HFFc6 (cell line): ENCODE measurements at regions not wholly inside any gene's neighbourhood (a gene's known extent, or its start where the extent isn't known, plus 50 kb on each side); places are given as distances from the start of the nearest gene placed in this dataset.
A peak's percentile ranks its signal among the peaks of the same experiment; 100 is the strongest.

Experiments
- DNase-seq: peaks from one replicate; pipeline ENCODE4 v3.0.0-alpha.2; 2018
- H3K27ac Mint-ChIP-seq: 2 replicates; pipeline ENCODE4 v1.8.0; 2020; ENCODE audit warnings: mild to moderate bottlenecking, mixed read lengths
- H3K27me3 Mint-ChIP-seq: 2 replicates; pipeline ENCODE4 v1.8.0; 2021; ENCODE audit warnings: mild to moderate bottlenecking, moderate library complexity, mixed read lengths; ENCODE audit not compliant: insufficient read depth
- H3K36me3 Mint-ChIP-seq: 2 replicates; pipeline ENCODE4 v1.8.0; 2021; ENCODE audit warnings: low read depth, mixed read lengths
- H3K4me1 Mint-ChIP-seq: 2 replicates; pipeline ENCODE4 v1.8.0; 2020; ENCODE audit warnings: low read depth, mixed read lengths
- H3K4me3 Mint-ChIP-seq: 2 replicates; pipeline ENCODE4 v1.8.0; 2020; ENCODE audit warnings: mild to moderate bottlenecking, moderate library complexity, mixed read lengths
- H3K9me3 Mint-ChIP-seq: 2 replicates; pipeline ENCODE4 v1.8.0; 2020; ENCODE audit warnings: mild to moderate bottlenecking, mixed read lengths
- CTCF ChIP-seq: fragments of 200-600 bp; sonication (generic); IDR thresholded peaks from 2 replicates; pipeline ENCODE4 v1.5.0; 2021; ENCODE audit warnings: antibody characterized with exemption, mild to moderate bottlenecking

- Mint-ChIP-seq H3K4me3 (no peak overlapping the region), H3K27me3 (peaks cover 13% of the 10 kb centered on the region), H3K36me3 (no peaks in the 10 kb centered on the region), H3K4me1 (peaks cover 7% of the 10 kb centered on the region; the same call in 1 of the 2 replicates), H3K27ac (no peak overlapping the region), H3K9me3 (no peaks in the 10 kb centered on the region)
- no peak for TF ChIP-seq CTCF
- DNase-seq: no peak
These were observed 174.9 kb downstream of the QDPR start for GRCh38 chr4:17336986-17337385.

GRCh38 chr4:17336524-17336961 lies 175.3 kb downstream of the QDPR start:
- Mint-ChIP-seq H3K4me1 (peaks cover 7% of the 10 kb centered on the region; the same call in 1 of the 2 replicates), H3K9me3 (no peaks in the 10 kb centered on the region), H3K27ac (no peak overlapping the region), H3K4me3 (no peak overlapping the region), H3K27me3 (peaks cover 13% of the 10 kb centered on the region), H3K36me3 (no peaks in the 10 kb centered on the region)
- no peak for DNase-seq
- TF ChIP-seq CTCF: no peak

GRCh38 chr4:17336069-17336468 lies 175.8 kb downstream of the QDPR start:
- H3K4me3 Mint-ChIP-seq: no peak overlapping the region
- H3K4me1 Mint-ChIP-seq: peaks cover 7% of the 10 kb centered on the region; the same call in 1 of the 2 replicates
- TF ChIP-seq CTCF: no peak
- no peaks in the 10 kb centered on the region for H3K9me3 Mint-ChIP-seq
- no peak overlapping the region for H3K27ac Mint-ChIP-seq
- peaks cover 13% of the 10 kb centered on the region for H3K27me3 Mint-ChIP-seq
- H3K36me3 Mint-ChIP-seq: no peaks in the 10 kb centered on the region
- DNase-seq: no peak

GRCh38 chr4:17335371-17335770 lies 176.5 kb downstream of the QDPR start:
- TF ChIP-seq CTCF: no peak
- Mint-ChIP-seq H3K4me1 (peaks cover 7% of the 10 kb centered on the region; the same call in 1 of the 2 replicates), H3K27ac (no peak overlapping the region), H3K9me3 (no peaks in the 10 kb centered on the region), H3K4me3 (no peak overlapping the region), H3K36me3 (no peaks in the 10 kb centered on the region), H3K27me3 (peaks cover 13% of the 10 kb centered on the region)
- DNase-seq: no peak

- Mint-ChIP-seq H3K27ac (no peak overlapping the region), H3K36me3 (no peaks in the 10 kb centered on the region), H3K27me3 (peaks cover 9% of the 10 kb centered on the region), H3K4me1 (peaks cover 17% of the 10 kb centered on the region), H3K9me3 (no peaks in the 10 kb centered on the region), H3K4me3 (no peak overlapping the region)
- peak; percentile 19; the same call in 1 of the 2 replicates for TF ChIP-seq CTCF
- no peak for DNase-seq
These were observed 179.4 kb downstream of the QDPR start for GRCh38 chr4:17332478-17332877.

- Mint-ChIP-seq H3K4me3 (no peak overlapping the region), H3K36me3 (no peaks in the 10 kb centered on the region), H3K4me1 (peaks cover 26% of the 10 kb centered on the region), H3K27me3 (peaks cover 1% of the 10 kb centered on the region; the same call in 1 of the 2 replicates), H3K27ac (no peak overlapping the region), H3K9me3 (no peaks in the 10 kb centered on the region)
- DNase-seq: no peak
- no peak for TF ChIP-seq CTCF
These were observed 182.8 kb downstream of the QDPR start for GRCh38 chr4:17329046-17329445.
